ENCODE measurements at regions not wholly inside any gene's neighbourhood (a gene's known extent, or its start where the extent isn't known, plus 50 kb on each side); places are given as distances from the start of the nearest gene placed in this dataset.
"Not testable (repeated sequence)": the region's sequence is repeated elsewhere in the genome, so short reads cannot be mapped to it uniquely, and the experiment has no call there.

DNA sequence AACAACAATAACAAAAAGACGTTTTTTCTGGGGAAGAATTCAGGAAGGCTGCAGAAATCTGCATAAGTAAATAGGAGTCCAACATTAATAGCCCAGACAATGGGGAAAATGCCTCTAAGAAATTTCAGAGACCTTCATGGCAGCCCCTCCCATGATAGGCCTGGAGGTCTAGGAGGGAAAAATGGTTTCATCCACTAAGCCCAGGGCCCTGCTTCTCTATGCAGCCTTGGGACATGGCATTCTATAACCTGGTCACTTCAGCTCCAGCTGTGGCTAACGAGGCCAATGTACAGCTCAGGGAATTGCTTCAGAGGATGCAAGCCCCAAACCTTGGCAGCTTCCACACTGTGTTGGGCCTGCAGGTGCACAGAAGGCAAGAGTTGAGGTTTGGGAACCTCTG lies 125.6 kb upstream of the GMNC start:
- no peak for DNase-seq (ENCODE audit: low spot score)

DNA sequence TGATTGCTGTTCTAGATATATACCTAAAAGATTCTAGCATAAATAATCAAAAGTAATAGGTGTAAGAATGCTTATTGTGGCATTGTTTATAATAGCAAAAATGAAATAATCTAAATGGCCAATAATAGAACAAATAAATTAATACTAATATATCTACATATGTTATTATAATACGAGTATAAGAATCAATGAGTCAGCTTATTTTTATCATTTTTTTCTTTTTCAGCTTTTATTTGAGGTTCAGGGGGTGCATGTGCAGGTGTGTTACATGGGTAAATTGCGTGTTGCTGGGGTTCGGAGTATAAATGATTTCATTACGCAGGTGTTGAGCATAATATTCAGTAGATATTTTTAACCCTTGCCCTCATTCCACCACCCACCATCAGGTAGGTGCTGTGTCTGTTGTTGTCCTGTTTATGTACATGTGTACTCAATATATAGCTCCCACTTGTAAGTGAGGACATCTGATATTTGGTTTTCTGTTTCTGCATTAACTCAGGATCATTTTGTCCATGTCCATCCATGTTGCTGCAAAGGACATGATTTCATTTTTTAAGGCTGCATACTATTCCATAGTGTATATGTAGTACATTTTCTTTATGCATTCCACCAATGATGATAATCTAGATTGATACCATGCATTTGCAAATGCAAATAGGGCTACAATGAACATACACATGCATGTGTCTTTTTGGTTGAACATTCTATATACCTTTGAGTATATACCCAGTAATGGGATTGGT lies 122.2 kb upstream of the GMNC start:
- DNase-seq (ENCODE audit: low spot score): no peak

DNA sequence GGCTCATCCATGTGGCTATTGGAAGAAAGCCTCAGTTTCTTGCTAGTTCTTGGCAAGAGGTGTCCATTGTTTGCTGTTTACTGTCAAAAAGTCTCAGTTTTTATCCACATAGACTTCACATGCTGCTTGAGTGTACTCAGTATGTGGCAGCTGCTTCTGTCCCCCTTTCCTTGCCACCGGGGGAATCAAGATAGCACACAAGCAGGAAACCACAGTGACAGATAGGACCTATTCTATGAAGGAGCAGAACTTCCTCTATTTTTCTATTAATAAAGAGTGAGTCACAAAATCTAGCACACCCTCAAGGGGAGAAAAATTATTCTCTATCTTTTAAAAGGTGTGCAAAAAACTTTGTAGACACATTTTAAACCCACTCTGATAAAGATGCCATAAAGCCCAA lies 121.4 kb upstream of the GMNC start:
- no peak for DNase-seq (ENCODE audit: low spot score)

DNA sequence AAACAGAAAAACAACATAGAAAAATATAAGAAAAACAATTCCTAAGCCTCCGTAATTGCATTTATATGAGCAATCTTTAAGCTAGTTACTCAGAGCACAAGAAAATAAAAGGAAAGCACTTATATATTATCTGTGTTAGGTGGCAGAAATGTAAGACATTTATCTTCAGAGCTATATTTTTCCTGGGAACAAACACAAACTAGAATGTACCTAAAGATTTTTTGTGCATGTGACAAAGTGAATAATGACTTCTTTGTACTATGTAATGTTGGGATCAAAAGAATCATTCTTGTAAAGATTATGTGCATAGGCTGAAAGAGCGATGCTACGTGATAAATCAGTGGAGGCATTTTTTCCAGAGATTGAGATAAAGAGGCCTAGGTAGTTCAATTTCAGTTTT lies 111.3 kb upstream of the GMNC start:
- DNase-seq (ENCODE audit: low spot score): no peak

DNA sequence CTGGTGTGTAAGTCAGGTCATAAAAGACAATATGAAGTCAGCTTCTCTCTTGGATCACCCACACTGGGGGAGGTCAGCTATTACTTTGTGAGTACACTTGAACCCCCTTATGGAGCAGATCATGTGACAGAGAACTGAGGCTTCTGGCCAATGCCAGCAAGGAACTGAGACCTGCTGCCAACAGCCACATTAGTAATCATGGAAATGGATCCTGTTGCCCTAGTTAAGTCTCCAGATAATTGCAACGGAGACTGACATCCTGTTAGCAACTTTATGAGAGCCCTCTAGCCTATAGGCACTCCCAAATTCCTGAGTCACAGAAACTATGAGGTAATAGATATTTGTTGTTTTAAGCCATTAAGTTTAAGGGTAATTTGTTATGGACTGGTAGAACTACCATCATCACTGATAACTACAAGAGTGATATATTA lies 110.4 kb upstream of the GMNC start:
- no peak for DNase-seq (ENCODE audit: low spot score)

DNA sequence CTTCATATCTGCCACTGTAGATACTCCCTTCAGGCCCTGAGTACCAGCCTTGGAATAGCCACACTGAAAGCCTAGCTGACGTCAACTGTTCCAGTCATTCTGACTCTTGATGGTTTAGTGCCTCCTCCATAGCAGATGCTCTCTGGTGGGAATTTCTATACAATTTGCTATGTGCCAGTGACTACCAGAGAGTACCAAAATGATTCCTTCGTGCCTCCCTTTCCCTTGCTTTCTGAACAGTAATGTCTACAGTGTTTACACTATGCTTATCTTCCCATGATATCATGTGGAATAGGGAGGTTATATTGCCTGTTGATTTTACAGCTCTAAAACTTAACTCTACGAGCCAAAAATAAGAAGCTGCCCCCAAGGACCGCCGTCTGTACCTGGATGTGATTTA lies 109.7 kb upstream of the GMNC start:
- DNase-seq (ENCODE audit: low spot score): no peak

DNA sequence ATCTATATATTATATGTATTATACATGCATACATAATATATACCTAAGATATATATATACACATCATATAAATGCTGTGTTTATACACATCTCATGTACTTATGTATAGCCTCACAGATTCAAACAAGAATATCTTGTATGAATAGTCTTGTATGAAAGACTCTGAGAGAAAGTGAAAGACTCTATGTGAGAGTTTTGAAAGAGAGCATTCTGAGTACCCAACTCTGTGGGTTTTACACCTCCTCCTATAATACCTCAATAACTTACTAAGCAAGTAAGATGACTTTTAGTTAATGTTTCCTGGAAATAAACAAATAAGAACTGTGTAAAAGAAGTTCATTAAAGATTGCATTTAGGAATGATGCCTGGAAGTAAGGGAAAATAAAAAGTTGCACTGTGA lies 108.1 kb upstream of the GMNC start:
- DNase-seq (ENCODE audit: low spot score): no peak

DNA sequence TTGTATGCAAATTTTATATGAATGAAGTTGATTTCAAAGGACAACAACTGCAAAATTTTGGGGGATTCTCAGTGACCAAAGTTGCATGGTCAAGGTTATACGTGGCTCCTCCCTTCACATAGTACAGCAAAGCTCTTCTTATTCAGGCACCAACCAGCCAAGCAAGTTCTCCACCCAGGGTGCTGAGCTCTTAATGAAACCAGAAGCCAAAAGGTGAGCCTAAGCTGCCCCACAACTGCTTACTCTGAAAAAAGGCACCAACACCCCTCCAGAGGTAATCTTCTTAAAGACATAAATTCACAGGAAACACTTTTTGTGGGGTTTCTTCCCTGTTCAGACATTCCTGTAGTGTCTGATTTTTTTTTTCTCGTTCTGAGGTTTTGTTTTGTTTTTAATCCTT lies 106.1 kb upstream of the GMNC start:
- DNase-seq (ENCODE audit: low spot score): peak; percentile 16

DNA sequence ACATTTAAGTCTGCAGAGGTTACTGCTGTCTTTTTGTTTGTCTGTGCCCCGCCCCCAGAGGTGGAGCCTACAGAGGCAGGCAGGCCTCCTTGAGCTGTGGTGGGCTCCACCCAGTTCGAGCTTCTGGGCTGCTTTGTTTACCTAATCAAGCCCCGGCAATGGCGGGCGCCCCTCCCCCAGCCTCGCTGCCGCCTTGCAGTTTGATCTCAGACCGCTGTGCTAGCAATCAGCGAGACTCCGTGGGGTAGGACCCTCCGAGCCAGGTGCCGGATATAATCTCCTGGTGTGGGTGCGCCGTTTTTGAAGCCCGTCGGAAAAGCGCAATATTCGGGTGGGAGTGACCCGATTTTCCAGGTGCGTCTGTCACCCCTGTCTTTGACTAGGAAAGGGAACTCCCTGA lies 102.4 kb upstream of the GMNC start:
- not testable (repeated sequence) for DNase-seq (ENCODE audit: low spot score)

DNA sequence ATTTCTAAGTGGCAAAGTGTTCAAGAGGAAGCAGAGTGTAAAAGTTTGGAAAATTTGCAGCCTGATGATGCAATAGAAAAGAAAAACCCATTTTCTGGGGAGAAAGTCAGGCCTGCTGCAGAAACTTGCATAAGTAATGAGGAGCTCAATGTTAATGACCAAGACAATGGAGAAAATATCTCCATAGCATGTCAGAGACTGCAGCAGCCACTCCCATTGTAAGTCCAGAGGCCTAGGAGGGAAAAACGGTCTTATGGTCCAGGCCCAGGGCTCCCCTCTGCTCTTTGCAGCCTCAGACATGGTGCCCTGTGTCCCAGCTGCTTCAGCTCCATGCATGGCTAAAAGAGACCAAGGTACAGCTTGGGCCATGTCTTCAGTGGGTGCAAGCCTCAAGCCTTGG lies 96.6 kb upstream of the GMNC start:
- no peak for DNase-seq (ENCODE audit: low spot score)

DNA sequence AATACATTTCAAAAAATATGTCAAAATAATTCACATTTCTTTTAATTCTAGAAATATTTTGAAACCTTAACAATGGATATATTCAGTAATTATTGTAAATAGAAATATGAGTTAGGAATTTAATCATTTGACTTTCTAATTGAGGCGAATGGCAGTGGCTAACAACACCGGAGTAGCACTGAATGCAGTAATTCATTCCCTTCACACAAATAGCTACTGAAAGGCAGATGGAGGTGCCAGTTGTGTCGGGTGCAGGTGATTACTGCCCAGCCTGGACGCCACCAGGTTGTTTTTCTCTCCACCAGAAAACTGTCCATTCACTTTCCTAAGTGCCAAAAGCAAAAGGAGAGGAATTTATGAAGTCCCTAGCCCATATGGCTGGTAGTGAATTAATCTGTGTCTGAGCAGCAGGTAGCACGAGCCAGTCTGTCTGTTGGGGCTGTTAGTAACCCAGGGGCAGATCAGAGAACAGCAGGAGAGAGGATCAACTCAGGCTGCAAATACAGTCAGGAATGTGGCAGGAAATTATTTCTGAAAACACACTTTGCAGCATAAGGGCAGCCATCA lies 79.3 kb upstream of the GMNC start:
- peak; percentile 24 for DNase-seq (ENCODE audit: low spot score)

DNA sequence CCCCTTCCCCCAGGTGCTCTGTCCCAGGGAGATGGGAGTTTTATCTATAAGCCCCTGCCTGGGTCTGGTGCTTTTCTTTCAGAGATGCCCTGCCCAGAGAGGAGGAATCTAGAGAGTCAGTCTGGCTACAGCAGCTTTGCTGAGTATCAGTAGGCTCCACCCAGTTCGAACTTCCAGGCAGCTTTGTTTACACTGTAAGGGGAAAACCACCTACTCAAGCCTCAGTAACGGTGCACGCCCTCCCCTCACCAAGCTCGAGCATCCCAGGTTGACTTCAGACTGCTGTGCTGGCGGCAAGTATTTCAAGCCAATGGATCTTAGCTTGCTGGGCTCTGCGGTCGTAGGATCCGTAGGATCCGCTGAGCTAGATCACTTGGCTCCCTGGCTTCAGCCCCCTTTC lies 72.1 kb upstream of the GMNC start:
- DNase-seq (ENCODE audit: low spot score): not testable (repeated sequence)

DNA sequence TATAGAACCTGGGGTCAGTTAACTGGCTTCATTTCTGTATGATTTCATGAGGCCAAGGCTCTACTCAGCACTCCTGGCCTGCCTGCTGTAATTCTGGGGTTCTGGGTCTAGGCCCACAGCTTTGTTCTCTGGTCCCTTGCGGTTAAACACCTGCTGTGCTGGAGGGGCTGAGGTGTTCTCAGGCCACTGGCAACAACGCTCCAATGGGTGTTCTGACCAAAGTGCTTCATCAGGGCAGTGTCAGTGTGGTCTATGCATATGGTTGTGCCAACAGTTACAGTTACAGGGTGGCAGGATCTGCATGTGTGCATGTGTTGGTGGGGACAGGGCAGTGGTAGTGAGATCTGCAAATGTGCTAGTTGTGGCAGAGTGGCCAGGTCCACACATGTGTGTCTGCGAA lies 64.1 kb upstream of the GMNC start:
- no peak for DNase-seq (ENCODE audit: low spot score)

DNA sequence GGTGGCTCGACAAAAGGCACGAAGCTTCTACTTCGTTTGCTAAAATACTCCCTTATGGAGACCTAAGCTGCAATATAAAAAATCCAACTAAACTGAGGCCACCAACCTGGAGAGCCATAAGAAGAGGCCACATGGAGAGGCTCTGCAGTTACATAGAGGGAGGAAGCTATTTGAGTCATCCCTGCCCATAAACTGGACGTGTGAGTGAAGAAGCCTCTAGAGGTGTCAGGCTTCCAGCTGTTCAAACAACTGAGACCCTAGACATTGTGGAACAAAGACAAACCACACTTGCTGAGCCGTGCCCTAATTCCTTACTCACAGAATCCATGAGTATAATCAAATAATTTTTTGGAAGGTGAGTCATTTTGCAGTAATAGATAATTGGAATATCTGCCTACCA lies 50.2 kb upstream of the GMNC start:
- no peak for DNase-seq (ENCODE audit: low spot score)

Data from iPS-NIHi11 (cell line).